Neural progenitor cell (in vitro differentiated cells): ENCODE measurements at regions not wholly inside any gene's neighbourhood (a gene's known extent, or its start where the extent isn't known, plus 50 kb on each side); places are given as distances from the start of the nearest gene placed in this dataset.

Source experiments
- CTCF ChIP-seq: fragments of 200-600 bp; sonication (generic); IDR thresholded peaks from 2 replicates; pipeline ENCODE4 v1.5.1; 2017; ENCODE audit warnings: antibody characterized with exemption, mild to moderate bottlenecking
- EZH2 ChIP-seq: fragments of 200-600 bp; sonication (generic); IDR thresholded peaks from 2 replicates; pipeline ENCODE4 v1.6.1; 2017; ENCODE audit warnings: antibody characterized with exemption, mild to moderate bottlenecking, moderate library complexity
- EZH2phosphoT487 ChIP-seq: fragments of 200-600 bp; sonication (generic); IDR thresholded peaks from 2 replicates; pipeline ENCODE4 v1.6.1; 2017; ENCODE audit warnings: antibody characterized with exemption

GRCh38 chr15:22251422-22251821 is 171.1 kb downstream of the OR4M2 start:
- TF ChIP-seq EZH2phosphoT487 (no peak), EZH2 (no peak), CTCF (no peak)
